Limb (tissue), 2 donors: ENCODE measurements at regions not wholly inside any gene's neighbourhood (a gene's known extent, or its start where the extent isn't known, plus 50 kb on each side); places are given as distances from the start of the nearest gene placed in this dataset.
A peak's percentile ranks its signal among the peaks of the same experiment; 100 is the strongest.

ENCODE experiments used
- DNase-seq, 2 donors: peaks; one replicate each; pipeline ENCODE4 v3.0.0-alpha.2; 2016; ENCODE audit errors: extremely low spot score in 2 of 2

- DNase-seq, result no peak
Observed at GRCh38 chr4:41883988-41884734, 51.1 kb upstream of the TMEM33 start.

DNA sequence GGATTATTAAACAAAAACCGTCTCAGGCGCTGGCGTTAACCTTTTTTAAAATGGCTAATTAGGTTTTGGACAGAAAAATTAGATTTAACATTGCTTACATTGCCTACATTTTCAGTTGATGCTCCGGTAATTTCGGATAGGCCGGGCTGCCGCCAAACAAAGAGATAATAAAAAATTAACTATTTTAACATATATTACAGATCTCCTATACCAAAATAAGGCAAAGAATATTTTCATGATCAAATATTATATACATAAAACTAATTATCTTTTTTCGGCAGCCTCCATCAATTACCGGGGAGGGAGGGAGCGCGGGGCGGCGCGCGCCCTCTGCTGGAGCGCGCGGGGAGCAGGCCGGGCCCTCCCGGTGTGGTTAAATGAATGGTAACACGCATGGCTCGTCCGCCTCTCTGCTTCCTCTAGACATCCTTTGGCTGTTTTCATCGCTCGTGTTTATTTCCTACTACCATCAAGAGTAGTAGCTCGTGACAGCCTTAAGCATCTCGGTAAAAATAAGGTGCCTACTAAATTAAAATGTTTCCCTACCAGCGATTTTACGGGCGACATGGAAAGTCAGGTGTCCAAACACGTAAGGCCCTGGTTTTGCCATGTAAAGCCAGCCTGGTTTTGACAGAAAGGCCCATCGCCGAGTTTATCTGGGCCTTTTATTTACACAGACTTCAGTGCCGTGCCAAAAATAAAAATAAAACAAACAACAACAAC is 52.4 kb upstream of the TMEM33 start:
- DNase-seq, result peak; percentile 12 to 74

- peak in 1 of 2 donors; percentile 54 for DNase-seq
Observed at GRCh38 chr4:41881981-41882624, 53.1 kb upstream of the TMEM33 start.

DNA sequence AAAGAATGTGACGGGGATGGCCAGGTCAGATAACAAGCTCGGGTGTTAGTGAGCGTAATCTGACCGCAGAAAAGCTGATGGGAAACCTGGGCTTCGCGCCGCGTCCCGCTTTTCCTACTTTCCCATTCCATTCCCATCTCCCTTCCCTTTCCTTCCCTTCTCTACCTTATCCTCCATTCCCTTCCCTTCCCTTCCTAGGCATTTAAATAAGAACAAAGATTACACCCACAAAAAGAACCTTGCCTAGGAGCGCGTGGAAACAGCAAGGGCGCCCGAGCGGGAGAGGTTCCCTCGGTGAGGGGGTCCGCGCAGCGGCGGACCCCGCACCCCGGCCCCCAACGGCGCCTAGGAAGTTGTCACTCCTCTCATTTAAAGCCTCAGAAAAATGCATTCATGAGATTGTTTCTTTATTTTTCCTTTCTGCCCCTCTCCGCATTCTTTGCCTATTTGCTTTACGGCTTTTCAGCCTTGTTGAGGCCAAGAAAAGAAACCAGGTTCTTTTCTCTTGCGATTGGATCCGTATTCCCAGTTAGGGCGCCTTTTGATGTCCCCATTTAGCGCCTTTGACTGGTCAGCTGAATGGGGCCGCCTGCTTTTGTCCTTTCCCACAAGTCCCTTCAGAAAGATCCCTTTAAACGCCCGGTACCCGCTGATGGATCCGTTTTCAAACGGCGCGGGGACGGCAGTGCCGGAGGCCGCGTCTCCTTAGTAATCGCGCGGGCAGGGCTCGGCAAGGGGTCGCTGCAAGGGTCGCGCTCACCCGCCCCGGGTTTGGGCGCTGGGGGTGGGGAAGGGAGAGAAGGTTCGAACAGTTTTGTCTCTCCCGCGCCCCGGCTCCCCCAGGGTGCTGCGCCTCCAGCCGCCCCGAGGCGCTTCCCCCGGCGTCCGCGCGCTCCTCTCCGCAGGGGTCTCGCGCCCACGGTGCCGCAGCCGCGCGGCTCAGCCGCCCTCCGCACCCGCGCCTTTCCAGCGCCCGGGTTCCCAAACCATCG is 54.1 kb upstream of the TMEM33 start:
- peak in 1 of 2 donors; percentile 55 for DNase-seq

DNA sequence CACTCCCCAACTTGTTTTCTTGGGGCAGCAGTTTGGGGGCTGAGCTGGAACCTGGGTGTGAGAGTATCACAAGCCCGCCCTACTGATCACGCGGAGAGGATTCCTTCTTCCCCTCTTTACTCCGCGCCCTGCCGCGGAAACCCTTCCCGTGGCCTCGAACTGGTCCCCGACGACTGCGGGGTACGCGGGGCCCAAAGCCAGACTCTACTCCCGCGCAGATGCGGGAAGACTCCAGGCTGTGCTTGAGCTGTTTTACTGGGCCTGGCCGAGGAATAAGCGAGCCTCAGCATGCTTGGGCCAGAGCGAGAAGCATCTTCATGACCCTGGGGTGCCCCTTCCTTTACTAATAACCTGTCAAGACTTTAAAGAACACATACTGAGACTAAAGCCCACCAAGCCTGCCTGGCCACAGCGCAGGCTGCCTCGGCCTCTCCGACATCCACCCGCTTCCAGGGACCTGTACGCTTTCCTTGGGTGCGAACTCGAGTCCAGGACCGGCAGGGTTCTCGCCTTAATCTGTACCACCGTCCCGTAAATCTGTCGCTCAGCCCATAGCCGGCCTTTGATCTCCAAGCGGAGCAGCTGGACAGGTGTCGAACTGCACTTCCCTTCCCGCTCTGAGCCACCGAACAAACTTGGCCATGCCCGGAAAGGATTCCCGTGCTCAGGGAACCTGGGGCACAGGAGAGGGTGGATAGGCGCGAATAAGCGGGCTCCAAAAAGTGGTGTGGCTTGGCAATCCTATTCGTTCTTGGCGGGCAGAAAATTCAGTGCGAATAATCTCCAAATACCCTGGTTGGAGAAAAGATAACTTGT is 55.0 kb upstream of the TMEM33 start:
- peak in 1 of 2 donors; percentile 41 for DNase-seq

DNA sequence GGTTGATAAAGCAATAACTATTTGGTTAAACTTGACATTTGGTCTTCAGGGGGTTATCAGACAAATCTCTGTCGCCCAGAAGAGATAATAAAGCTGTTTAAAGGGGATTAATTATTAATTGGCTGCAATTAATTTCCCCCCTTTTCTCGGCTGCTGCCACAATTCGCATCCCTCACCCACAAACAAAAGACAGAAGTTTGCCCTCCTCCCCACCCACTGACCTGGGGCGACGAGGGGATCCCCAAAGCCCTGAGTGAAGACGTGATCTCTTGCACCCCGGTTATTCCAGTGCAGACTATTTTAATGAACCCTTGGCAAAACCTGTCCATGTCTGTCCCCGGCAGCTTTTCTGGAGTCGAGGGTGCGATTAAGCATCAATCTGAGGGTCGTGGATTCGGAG is 55.7 kb upstream of the TMEM33 start:
- no peak for DNase-seq

DNA sequence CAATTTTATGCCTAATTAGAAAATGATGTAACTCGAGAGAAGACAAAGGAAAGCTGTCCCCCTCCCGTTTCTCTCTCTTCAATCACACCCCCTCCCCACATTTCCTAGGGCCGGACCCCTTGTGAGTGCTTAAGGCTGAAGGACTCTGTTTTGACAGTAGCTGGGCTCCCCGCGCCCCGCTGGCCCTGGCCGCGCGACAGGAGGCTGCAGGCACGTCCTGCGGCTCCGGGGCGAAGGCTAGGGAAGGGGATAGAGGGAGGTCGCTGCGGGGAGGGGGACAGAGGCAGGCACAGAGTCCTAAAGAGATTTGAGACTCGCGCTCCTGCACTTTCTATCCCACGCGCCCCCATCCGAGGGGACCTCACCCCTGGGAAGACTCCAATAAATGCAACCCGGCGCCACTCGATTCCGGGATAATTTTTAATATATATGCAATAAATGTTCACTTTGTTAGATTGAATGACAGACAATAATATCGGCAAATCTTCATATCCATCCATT is 56.2 kb upstream of the TMEM33 start:
- peak in 1 of 2 donors; percentile 47 for DNase-seq

DNA sequence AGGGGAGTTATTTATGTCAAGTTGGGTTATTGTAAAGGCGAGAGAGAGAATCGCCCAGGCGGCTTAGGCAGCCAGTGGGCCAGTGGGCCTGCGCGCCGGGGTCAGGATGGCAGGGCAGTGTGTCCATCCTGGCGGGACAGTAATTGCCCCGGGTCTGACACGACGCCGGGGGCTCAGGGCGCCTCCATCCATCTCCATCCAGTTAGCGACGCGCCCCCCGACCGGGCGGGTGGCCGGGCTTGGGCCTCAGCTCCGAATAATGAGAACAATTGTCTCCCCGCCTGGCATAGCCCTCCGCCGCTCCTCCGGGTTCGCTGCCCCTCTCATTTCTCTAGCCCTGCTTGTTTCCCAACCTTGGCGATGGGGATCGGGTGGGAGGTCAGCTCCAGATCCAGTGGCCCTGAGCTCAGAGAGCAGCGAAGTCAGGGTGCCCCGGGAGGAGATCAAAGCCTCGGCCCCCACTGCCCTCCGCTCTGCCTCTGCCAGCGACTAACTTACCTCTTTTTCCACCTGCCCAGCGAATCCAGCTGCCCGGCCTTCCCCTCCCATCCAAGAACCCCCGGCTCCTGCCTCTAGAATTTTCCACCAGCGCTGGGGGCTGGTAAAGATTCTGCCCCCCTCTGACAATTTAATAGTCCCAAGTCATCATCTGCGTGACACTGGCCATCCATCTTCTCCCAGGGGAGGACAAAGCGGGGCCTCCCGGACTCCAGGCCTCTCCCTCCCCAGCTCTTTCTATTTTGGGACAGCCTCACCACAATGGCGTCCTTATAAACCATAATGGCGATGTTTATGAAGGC is 56.9 kb upstream of the TMEM33 start:
- DNase-seq, result peak in 1 of 2 donors; percentile 50

GRCh38 chr4:41877020-41877796 is 58.0 kb upstream of the TMEM33 start:
- DNase-seq, result no peak

- DNase-seq, result no peak
Observed at GRCh38 chr4:41874873-41875272, 60.4 kb upstream of the TMEM33 start.

DNA sequence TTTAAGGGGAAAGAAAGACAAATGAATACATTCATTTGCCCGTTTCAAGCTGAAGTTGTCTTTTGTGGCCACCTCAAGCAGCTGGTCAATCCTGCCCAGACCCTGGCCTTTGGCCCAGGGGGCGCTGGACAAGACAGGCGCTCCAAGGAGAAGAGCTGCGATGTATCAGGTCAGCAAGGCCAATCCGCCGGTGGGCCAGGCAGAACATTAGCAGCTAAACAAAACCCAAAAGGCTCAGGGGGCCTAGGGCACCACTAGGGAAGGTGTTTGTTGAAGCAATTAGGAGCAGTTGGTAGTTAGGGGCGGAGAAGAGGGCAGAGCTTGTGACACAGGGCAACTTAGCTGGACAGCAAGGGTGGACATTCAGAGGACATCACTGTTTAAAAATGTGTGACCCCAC is 60.8 kb upstream of the TMEM33 start:
- DNase-seq, result no peak

- peak in 1 of 2 donors; percentile 46 for DNase-seq
Observed at GRCh38 chr4:41873380-41874295, 61.6 kb upstream of the TMEM33 start.

DNA sequence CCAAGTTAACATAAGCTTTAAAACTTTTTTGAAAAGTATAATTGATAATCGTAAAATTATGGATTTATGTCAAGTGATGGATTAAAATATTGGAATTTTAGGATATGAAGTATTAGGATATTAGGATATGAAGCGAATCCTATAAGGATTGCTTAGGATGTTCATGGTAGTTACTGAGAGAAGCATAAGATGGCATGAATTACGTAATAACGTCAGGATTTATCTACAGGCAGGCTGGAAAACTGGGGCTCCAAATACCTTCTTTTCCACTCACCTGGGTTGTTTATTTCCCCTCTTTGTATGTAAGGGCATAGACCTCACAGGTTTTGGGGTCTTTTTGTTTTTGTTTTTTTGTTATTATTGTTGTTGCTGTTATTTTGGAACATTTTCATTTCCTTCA is 65.2 kb upstream of the TMEM33 start:
- no peak for DNase-seq

- DNase-seq, result peak in 1 of 2 donors; percentile 43
Observed at GRCh38 chr4:41866799-41867677, 68.2 kb upstream of the TMEM33 start.

- peak in 1 of 2 donors; percentile 32 for DNase-seq
Observed at GRCh38 chr4:41865981-41866798, 69.0 kb upstream of the TMEM33 start.
